ENCODE measurements at regions not wholly inside any gene's neighbourhood (a gene's known extent, or its start where the extent isn't known, plus 50 kb on each side); places are given as distances from the start of the nearest gene placed in this dataset.
"Not testable (repeated sequence)": the region's sequence is repeated elsewhere in the genome, so short reads cannot be mapped to it uniquely, and the experiment has no call there.

GRCh38 chr6:11888727-11889126 lies 110.1 kb upstream of the ADTRP start:
- no peak for DNase-seq

DNA sequence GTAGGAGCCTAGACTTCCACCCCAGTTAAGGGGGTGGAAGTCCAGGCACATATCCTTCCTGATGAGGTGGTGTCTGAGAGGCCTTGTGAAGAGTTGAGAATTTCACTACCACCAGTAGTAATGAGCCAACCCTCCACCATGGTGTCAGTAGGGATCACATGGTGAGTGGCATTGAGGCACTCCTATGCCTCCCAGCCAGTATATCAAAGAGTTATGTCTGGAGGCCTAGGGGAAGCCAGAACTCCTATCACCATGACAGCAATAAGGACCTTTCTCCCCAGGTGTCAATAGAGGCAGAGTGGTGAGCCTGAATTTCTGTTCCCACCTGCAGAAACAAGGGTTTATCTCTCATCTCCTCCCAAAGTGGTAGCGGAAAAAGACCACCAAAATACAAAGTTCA lies 106.6 kb upstream of the ADTRP start:
- no peak for DNase-seq

DNA sequence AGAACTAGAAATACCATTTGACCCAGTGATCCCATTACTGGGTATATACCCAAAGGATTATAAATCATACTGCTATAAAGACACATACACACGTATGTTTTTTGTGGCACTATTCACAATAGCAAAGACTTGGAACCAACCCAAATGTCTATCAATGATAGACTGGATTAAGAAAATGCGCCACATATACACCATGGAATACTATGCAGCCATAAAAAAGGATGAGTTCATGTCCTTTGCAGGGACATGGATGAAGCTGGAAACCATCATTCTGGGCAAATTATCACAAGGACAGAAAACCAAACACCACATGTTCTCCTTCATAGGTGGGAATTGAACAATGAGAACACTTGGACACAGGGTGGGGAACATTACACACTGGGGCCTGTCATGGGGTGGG lies 104.9 kb upstream of the ADTRP start:
- not testable (repeated sequence) for DNase-seq

- DNase-seq = not testable (repeated sequence)
Observed at GRCh38 chr6:11880156-11880555, 101.6 kb upstream of the ADTRP start.

GRCh38 chr6:11878735-11879134 lies 100.1 kb upstream of the ADTRP start:
- no peak for DNase-seq

DNA sequence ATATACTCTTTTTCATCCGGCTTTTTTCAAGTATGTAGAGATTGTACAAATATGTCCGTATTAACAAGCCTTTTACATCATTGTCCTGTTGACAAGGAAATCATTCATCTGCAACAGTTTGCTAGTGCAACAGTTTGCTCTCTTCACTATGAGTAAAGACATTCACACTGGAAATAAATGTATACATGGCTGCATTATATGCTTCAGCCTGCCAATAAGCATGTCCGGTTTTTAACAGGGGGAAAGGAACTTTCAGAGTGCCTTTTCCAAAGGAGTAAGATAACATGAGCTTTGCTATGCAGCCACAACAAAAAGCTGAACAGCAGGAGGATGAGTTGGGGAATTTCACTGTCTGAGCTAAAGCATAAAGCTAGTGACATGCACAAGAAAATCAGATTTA lies 99.4 kb upstream of the ADTRP start:
- DNase-seq = no peak

- DNase-seq = no peak
Observed at GRCh38 chr6:11876934-11877433, 98.4 kb upstream of the ADTRP start.

DNA sequence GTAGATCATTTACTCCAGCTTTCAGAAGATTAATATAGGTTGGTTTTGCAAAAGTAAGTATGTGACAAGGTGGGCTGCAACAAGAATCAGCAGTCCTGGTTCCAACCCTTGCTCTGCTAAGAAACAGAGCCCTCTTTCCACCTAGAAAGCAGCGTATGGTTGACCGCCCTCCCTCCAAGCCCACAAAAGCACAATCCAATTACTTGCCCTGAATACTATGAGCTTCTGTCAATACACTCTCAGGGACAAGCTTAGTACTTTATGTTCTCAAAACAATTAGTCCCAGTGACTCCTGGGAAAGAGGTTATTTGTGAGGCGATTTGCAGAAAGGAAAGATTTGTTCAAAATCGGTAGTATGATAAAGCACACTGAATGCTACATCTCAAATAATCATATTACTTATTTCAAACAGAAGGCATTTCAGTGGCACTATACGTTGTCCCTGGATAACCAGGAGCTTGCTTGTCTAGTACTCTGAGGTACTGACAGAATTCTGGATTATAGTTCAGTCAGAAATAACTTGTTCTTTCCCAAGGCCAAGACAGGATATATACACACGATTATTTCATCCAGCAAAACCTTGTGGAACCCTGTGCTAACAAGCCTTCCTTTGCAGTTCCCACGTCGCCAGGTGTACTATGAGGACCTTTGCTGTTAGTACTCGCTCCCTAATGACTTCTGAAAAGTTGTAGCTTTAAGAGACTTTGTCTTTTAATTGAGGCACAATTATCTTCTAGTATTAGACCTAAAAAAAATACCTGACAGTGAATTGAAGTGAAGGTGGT lies 96.9 kb upstream of the ADTRP start:
- DNase-seq = no peak

GRCh38 chr6:11869672-11870340 lies 91.2 kb upstream of the ADTRP start:
- no peak for DNase-seq

GRCh38 chr6:11868392-11868791 lies 89.8 kb upstream of the ADTRP start:
- no peak for DNase-seq

DNA sequence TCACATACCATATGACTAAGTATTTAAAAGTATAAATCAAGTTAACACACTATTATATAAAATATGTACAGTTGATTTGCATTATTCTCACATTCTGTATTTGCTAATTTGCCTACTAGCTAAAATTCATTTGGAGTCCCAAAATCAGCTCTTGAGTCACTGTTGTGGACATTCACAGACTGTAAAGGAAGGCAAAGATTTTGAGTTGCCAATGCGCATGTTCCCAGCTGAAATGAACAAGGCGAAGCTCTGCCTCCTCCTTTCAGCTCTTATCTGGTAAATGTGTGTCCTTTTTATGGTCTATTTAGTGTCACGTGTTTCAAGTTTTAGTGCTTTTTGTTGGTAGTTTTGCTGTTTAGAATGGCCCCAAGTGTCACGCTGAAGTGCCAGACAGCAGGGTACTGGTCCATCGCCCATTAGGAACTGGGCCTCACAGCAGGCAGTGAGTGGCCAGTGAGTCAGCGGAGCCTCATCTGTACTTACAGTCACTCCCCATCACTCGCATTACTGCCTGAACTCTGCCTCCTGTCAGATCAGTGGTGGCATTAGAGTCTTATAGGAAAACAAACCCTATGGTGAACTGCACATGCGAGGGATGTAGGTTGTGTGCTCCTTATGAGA lies 87.2 kb upstream of the ADTRP start:
- DNase-seq = no peak

GRCh38 chr6:11858439-11858838 lies 79.8 kb upstream of the ADTRP start:
- no peak for DNase-seq

GRCh38 chr6:11855743-11856142 lies 77.1 kb upstream of the ADTRP start:
- DNase-seq = no peak

DNA sequence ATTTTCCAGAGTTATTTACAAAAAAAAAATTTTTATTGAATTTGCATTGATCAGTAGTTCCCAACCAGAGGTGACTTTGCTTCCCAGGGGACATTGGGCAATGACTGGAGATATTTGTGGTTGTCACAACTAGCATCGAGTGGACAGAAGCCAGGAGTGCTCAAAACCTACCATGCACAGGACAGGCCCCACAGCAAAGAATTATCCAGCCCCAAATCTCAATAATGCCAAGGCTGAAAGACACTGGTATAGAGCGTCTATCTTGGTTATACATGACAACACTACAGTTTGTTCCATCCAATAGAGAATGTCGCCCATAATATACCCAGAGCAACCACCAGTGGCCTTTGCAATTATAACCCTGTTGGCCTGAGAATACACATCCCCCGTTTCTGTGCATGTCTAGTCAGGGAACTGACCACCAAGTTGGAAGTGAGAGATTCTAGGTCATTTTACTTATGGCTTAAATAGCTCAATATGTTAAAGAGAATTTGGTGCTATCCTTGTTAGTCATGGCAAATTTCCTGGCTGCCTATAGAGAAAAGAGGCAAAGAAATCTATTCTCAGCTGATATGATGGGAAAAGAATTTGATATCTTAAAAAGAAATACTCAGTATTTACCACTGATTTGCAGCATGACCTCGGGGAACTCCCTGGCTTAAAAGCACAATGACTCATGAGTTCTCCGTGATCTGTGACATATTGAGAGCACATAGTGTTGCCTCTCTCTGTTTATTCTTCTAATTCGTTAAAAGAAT lies 76.0 kb upstream of the ADTRP start:
- DNase-seq = no peak

DNA sequence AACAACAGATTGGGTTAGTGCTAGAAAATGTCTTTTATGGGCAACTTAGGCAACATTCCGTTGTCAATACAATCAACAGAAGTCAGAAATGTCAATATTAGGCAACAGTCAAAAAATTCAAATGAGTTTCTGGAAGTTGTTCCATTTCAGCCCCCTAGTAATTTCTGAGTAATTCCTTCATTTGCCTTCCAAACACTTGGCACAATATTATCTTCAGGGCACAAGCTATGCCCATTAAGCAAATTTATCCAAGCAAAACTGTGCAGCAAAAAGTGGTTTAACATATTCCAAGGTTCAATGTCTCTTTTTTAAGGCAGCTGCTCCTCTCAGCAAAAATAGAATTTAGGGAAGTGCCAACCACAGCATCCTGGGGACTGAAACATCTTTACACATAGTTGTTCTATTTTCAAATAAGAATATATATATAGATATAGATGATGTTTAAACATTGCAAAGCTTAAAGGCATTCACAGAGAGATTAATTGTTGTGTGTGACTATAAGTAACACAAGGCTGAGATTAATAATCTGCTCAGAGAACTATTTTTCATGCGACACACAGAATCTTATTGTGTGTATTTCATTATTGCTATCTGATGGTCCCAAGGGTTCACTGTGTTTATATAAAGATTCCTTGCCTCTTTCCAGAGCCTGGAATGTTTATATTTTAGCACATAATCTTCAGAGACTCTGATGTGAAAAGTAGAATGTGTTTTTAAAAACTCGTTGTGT lies 75.2 kb upstream of the ADTRP start:
- no peak for DNase-seq

DNA sequence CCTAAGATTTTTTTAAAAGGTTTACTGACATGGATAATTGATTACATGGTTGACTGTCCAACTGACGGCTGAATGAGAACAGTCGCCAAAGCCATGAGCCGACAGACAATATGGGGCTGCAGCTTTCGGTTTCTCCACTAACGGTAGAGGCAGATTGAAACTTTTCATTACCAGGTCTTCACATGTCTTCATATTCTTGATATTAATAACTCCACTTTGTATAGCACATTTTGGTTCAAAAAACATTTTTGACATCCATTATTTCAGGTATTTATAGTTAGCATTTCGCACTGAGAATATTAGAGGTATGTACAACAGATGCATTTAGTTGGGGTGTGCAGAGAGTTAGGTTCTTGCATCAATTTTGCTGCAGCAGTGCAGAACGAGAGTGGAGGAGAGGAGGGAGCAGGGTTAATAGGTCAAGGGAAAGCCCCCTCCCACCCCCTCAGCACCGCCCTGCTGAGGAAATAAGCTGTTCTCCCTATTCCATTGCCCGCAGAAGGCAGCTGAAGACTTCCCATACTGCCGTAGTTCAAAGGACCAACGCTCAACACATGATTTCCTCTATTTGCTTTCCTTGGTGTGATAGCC lies 73.6 kb upstream of the ADTRP start:
- DNase-seq = no peak

DNA sequence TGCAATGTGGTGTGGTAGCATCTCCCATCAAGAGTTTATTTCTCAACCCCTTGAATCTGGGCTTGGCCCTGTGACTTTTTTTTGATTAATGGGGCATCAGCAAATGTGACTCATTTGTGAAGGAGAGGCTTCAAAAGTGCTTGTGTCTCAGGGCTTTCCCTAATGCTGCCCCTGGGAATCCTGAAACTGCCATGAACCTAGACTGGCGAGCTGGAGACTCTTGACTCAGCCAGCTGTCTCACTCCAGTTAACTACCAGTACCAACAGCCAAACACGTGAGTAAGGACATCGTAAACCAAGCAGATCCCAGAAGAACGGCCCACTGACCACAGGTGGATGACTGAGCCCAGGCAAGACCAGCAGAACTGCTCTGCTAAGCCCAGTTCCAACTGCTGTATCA lies 72.8 kb upstream of the ADTRP start:
- DNase-seq = no peak

DNA sequence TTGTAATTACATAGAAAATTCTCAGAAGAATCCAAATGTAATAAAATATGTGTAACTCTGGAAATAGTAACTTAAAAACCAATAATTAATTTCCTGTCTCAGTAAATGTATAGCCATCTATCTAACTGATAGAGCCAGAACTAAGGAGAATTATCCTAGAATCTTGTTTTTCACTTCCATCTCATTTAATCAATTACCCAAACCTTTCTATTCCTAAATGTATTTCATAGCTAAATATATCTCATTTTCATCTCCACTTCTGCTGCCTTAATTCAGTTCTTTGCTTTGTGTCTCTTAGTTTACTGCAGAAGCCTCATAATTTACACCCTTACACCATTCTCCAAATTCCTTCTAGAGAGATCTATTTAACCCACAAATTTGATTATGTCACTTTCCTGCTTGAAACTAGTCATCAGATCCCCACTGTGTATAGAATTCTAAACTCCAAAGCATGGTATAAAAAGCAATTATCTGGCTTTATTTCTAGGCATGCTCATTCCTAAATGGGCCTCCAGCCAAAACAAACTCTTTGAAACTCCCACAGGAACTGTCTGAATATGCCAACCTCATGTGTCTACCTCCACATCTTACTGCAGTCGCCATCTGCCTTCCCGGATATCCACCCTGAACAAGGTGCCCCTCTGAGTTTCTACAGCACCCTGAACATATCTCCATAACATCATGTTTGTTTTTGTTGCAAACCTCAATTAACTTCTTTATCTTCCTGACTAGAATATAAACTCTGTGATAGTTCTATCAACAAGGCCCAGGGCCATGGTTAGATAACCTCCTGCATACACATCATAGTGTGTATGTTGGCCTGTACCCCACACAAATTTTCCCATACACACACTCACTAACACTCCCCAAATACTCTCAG lies 70.5 kb upstream of the ADTRP start:
- DNase-seq = no peak

- DNase-seq = no peak
Observed at GRCh38 chr6:11848346-11848651, 69.7 kb upstream of the ADTRP start.

DNA sequence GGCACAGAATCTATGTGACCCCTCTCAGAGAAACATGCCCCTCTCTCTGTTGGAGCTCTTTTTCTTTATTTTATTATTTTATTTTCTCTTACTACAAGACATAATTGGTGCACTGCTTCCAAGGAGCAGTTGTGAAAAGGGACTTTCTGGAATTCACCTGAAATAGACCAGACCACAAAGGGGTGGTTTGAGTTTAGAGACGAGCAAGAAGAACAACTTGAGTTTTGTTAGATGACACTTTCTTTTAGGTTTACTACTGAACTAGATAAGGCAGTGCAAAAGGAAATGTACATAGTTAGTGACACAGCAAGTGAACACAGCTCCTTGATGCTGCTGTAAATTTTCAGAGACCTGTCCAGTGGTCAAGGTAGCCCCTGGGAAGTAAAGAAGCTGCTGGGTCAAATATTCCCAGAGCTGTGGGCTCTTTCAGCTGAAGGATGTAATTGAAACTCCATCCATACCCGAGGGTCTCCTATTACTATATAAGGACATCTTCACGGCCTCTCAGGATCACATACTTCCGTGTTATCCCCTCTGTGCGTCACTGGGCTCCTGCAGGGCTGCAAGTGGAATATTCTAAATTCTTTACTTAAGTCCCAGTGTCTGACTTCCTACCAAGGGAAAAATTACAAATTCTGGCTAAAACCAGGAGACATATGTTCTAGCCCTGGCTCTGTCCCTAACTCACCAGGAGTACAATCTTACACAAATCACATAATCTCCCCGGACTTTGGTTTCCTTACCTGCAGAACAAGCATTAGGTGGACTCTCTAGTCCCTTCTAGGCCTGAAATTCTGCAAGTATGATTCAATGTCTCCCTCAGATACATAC lies 69.1 kb upstream of the ADTRP start:
- DNase-seq = no peak

Data from CD4-positive, alpha-beta T cell treated with Interleukin-17A for 4 hours (primary cell).